Neural progenitor cell (in vitro differentiated cells): ENCODE measurements at regions not wholly inside any gene's neighbourhood (a gene's known extent, or its start where the extent isn't known, plus 50 kb on each side); places are given as distances from the start of the nearest gene placed in this dataset.
"Not testable (repeated sequence)": the region's sequence is repeated elsewhere in the genome, so short reads cannot be mapped to it uniquely, and the experiment has no call there.

Experiments
- CTCF ChIP-seq: fragments of 200-600 bp; sonication (generic); IDR thresholded peaks from 2 replicates; pipeline ENCODE4 v1.5.1; 2017; ENCODE audit warnings: antibody characterized with exemption, mild to moderate bottlenecking
- EZH2phosphoT487 ChIP-seq: fragments of 200-600 bp; sonication (generic); IDR thresholded peaks from 2 replicates; pipeline ENCODE4 v1.6.1; 2017; ENCODE audit warnings: antibody characterized with exemption

- TF ChIP-seq CTCF, EZH2phosphoT487: not testable (repeated sequence)
These were observed 1403.6 kb downstream of the FOXD4L5 start for GRCh38 chr9:63881386-63881785.
